HCT116 (cell line): ENCODE measurements at regions not wholly inside any gene's neighbourhood (a gene's known extent, or its start where the extent isn't known, plus 50 kb on each side); places are given as distances from the start of the nearest gene placed in this dataset.

Experiments used
- ATAC-seq: fragments of 200-7000 bp; cut with Tn5 transposase; 2 replicates; pipeline ENCODE4 v1.9.1; 2020; ENCODE audit warnings: mild to moderate bottlenecking, moderate library complexity
- BruUV-seq: library from RNA; stranded (reverse); fragments of 400-500 nt; replicated peaks from 2 replicates; lab custom pipeline; 2021; lab: Mats Ljungman, UMichigan
- CTCF ChIA-PET: fragments of 300-600 bp; sonication (Branson Sonifier 250); formaldehyde crosslinking; loops from one replicate; lab custom pipeline; 2021; ENCODE audit warnings: antibody characterized with exemption; lab: Charles Lee
- POLR2A ChIA-PET: fragments of 300-600, 350-600 bp; sonication (Branson Sonifier 250); formaldehyde crosslinking; loops from one replicate; lab custom pipeline; 2021; ENCODE audit warnings: antibody characterized with exemption; lab: Charles Lee
- RAD21 ChIA-PET, 2 experiments: fragments of 300-600 bp; sonication (Branson Sonifier 250); formaldehyde crosslinking; loops; one replicate each; lab custom pipeline; 2023; ENCODE audit warnings: low total read pairs in 2 of 2; ENCODE audit not compliant: uncharacterized antibody in 2 of 2, unreplicated experiment in 2 of 2, low non-redundant PET in 1 of 2; lab: Charles Lee
- DNase-seq: peaks from one replicate; pipeline ENCODE4 v3.0.0-alpha.2; 2010; ENCODE audit warnings: low read depth, low spot score
- H2AFZ ChIP-seq: fragments of 200-600 bp; shearing (Covaris generic), sonication (generic); 2 replicates; pipeline ENCODE4 v1.6.1; 2017; ENCODE audit warnings: low read depth, mixed run types, mixed read lengths, antibody characterized with exemption, low read length; ENCODE audit not compliant: poor library complexity, severe bottlenecking
- H3K27ac ChIP-seq: 2 replicates; pipeline ENCODE4 v1.5.1; 2012; ENCODE audit warnings: low read depth, low read length
- H3K27me3 ChIP-seq: fragments of 200-600 bp; sonication (generic); 2 replicates; pipeline ENCODE4 v1.6.1; 2016; ENCODE audit warnings: mixed run types, low read length, mixed read lengths; ENCODE audit not compliant: insufficient read depth
- H3K36me3 ChIP-seq, 2 experiments: fragments of 200-500 bp in 1 of 2; fragments of 200-600 bp in 1 of 2; sonication (Bioruptor generic) in 1 of 2; sonication (generic) in 1 of 2; 2 replicates each; pipeline versions ENCODE4 v1.5.1 to v1.6.1; 2014 to 2016; ENCODE audit warnings: low read length in 2 of 2, inconsistent platforms in 1 of 2, mixed read lengths in 1 of 2, mixed run types in 1 of 2; ENCODE audit not compliant: insufficient read depth in 2 of 2, control insufficient read depth in 1 of 2
- H3K4me1 ChIP-seq, 2 experiments: fragments of 200-600 bp in 1 of 2; sonication (generic) in 1 of 2; 2 replicates each; pipeline versions ENCODE4 v1.5.1 to v1.6.1; 2012 to 2017; ENCODE audit warnings: low read length in 2 of 2, inconsistent platforms in 1 of 2, mild to moderate bottlenecking in 1 of 2, mixed read lengths in 1 of 2, mixed run types in 1 of 2, moderate library complexity in 1 of 2; ENCODE audit not compliant: insufficient read depth in 2 of 2, control insufficient read depth in 1 of 2
- H3K4me2 ChIP-seq: fragments of 200-600 bp; sonication (generic); 2 replicates; pipeline ENCODE4 v1.6.1; 2017; ENCODE audit warnings: mixed run types, low read length, mixed read lengths
- H3K4me3 ChIP-seq, 2 experiments: fragments of 200-600 bp in 1 of 2; sonication (generic) in 1 of 2; replicated peaks in 1 of 2; 2 replicates each; pipeline ENCODE4 v1.5.1; 2011 to 2016; ENCODE audit warnings: low read length in 2 of 2, control low read depth in 1 of 2, low read depth in 1 of 2, mild to moderate bottlenecking in 1 of 2, mixed read lengths in 1 of 2, mixed run types in 1 of 2
- H3K79me2 ChIP-seq: fragments of 200-600 bp; sonication (generic); 2 replicates; pipeline ENCODE4 v1.6.1; 2017; ENCODE audit warnings: mild to moderate bottlenecking, mixed run types, low read length, moderate library complexity, mixed read lengths; ENCODE audit not compliant: insufficient read depth
- H3K9ac ChIP-seq: fragments of 200-600 bp; sonication (generic); 2 replicates; pipeline ENCODE4 v1.6.1; 2016; ENCODE audit warnings: low read length, mixed read lengths
- H3K9me2 ChIP-seq: fragments of 200-600 bp; sonication (generic), shearing (Covaris generic); 2 replicates; pipeline ENCODE4 v1.6.1; 2017; ENCODE audit warnings: mixed run types, mild to moderate bottlenecking, moderate library complexity; ENCODE audit not compliant: insufficient read depth
- H3K9me3 ChIP-seq, 2 experiments: fragments of 200-500 bp in 1 of 2; fragments of 200-600 bp in 1 of 2; sonication (Bioruptor generic) in 1 of 2; sonication (generic) in 1 of 2; 2 replicates each; pipeline ENCODE4 v1.6.1; 2014 to 2017; ENCODE audit warnings: low read length in 2 of 2, mixed read lengths in 2 of 2, inconsistent platforms in 1 of 2, low read depth in 1 of 2, mild to moderate bottlenecking in 1 of 2, mixed run types in 1 of 2, moderate library complexity in 1 of 2; ENCODE audit not compliant: control insufficient read depth in 1 of 2, insufficient read depth in 1 of 2
- H4K20me1 ChIP-seq: fragments of 200-600 bp; sonication (generic), shearing (Covaris generic); 2 replicates; pipeline ENCODE4 v1.6.1; 2017; ENCODE audit warnings: mixed run types, mild to moderate bottlenecking, moderate library complexity; ENCODE audit not compliant: insufficient read depth
- CBX3 ChIP-seq: IDR thresholded peaks from 2 replicates; pipeline ENCODE4 v1.6.1; 2012; ENCODE audit warnings: low read depth
- CEBPB ChIP-seq: IDR thresholded peaks from 2 replicates; pipeline ENCODE4 v1.6.1; 2012; ENCODE audit warnings: low read depth
- EGR1 ChIP-seq: IDR thresholded peaks from 2 replicates; pipeline ENCODE4 v1.6.1; 2012; ENCODE audit warnings: low read depth
- EZH2phosphoT487 ChIP-seq: fragments of 200-600 bp; IDR thresholded peaks from 2 replicates; pipeline ENCODE4 v1.6.1; 2018; ENCODE audit warnings: antibody characterized with exemption, borderline replicate concordance
- FOSL1 ChIP-seq: IDR thresholded peaks from 2 replicates; pipeline ENCODE4 v1.6.1; 2012; ENCODE audit warnings: low read depth
- JUND ChIP-seq: IDR thresholded peaks from 2 replicates; pipeline ENCODE4 v1.6.1; 2012
- POLR2AphosphoS5 ChIP-seq: IDR thresholded peaks from 2 replicates; pipeline ENCODE4 v1.6.1; 2011; ENCODE audit warnings: mild to moderate bottlenecking, low read depth, low read length, moderate library complexity
- SIN3A ChIP-seq: IDR thresholded peaks from 2 replicates; pipeline ENCODE4 v1.6.1; 2012; ENCODE audit warnings: low read depth
- SRF ChIP-seq: IDR thresholded peaks from 2 replicates; pipeline ENCODE4 v1.6.1; 2012; ENCODE audit warnings: low read depth
- YY1 ChIP-seq: IDR thresholded peaks from 2 replicates; pipeline ENCODE4 v1.6.1; 2011; ENCODE audit warnings: low read length, low read depth, moderate library complexity, mild to moderate bottlenecking; ENCODE audit not compliant: insufficient replicate concordance; ENCODE audit errors: extremely low read depth
- ZFX ChIP-seq: fragments of 450-650 bp; IDR thresholded peaks from 2 replicates; pipeline ENCODE4 v1.6.1; 2017
- ZNF274 ChIP-seq: fragments of 200-500 bp; sonication (Bioruptor generic); IDR thresholded peaks from 2 replicates; pipeline ENCODE4 v1.6.1; 2014; ENCODE audit warnings: mild to moderate bottlenecking, low read depth, low read length, inconsistent platforms
- intact Hi-C: fragments of 100-400 bp; cut with micrococcal nuclease; formaldehyde crosslinking; loops from 2 replicates; pipeline ENCODE4 v1.10.0; 2022
- TF ChIP-seq, protein P1 (sequence below): IDR thresholded peaks from 2 replicates; pipeline ENCODE4 v1.6.1; 2012; ENCODE audit warnings: low read depth
- TF ChIP-seq, protein P2 (sequence below), 3 experiments: fragments of 200-600 bp in 1 of 3; sonication (generic) in 1 of 3; IDR thresholded peaks in 2 of 3; conservative IDR thresholded peaks in 1 of 3; 2 replicates each; pipeline ENCODE4 v1.5.1; 2012 to 2017; ENCODE audit warnings: low read depth in 2 of 3, low read length in 2 of 3, antibody characterized with exemption in 1 of 3, borderline replicate concordance in 1 of 3, control low read depth in 1 of 3, mild to moderate bottlenecking in 1 of 3, mixed read lengths in 1 of 3, mixed run types in 1 of 3, moderate library complexity in 1 of 3; ENCODE audit not compliant: insufficient read depth in 1 of 3
- TF ChIP-seq, protein P3 (sequence below): IDR thresholded peaks from 2 replicates; pipeline ENCODE4 v1.6.1; 2012
- TF ChIP-seq, protein P4 (sequence below): IDR thresholded peaks from 2 replicates; pipeline ENCODE4 v1.6.1; 2012

DNA sequence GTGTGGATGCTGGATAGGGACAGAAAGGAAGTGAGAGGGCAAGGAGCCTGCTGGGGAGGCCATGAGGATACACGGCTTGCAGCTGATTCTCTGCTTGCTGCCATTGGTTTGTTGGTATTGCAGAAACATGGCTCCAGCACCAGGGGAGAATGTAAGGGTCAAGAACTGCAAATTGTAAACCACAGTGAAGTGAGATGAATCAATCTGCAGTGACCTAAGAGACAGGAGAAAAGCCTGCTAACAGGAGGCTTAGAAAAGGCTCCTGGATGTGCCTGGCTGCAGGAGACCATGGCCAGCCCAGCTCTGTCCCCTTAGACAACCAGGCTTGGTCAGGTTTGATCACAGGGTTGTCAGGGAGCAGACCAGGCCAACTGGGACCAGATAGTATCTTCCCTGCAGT lies 233.7 kb upstream of the CADM1 start:
- POLR2A ChIA-PET, result no interaction called here
- Histone ChIP-seq H3K9me3 (peaks cover 0 to 7% of the 10 kb centered on the region in 2 experiments; a peak in 2 of 4 replicates), H3K27me3 (no peaks in the 10 kb centered on the region), H3K4me1 (no peaks in the 10 kb centered on the region), H3K36me3 (no peaks in the 10 kb centered on the region), H2AFZ (no peak overlapping the region), H3K4me2 (no peak overlapping the region), H4K20me1 (no peaks in the 10 kb centered on the region), H3K9me2 (no peaks in the 10 kb centered on the region), H3K27ac (no peak overlapping the region), H3K4me3 (no peak overlapping the region), H3K9ac (no peak overlapping the region), H3K79me2 (no peaks in the 10 kb centered on the region)
- RAD21 ChIA-PET, result no interaction called here
- no peak for DNase-seq
- TF ChIP-seq ZFX (no peak), ZNF274 (no peak), FOSL1 (no peak), CBX3 (no peak), CEBPB (no peak), EZH2phosphoT487 (no peak), YY1 (no peak), SRF (no peak), EGR1 (no peak), SIN3A (no peak), JUND (no peak), POLR2AphosphoS5 (no peak)
- TF ChIP-seq, protein P1, sequence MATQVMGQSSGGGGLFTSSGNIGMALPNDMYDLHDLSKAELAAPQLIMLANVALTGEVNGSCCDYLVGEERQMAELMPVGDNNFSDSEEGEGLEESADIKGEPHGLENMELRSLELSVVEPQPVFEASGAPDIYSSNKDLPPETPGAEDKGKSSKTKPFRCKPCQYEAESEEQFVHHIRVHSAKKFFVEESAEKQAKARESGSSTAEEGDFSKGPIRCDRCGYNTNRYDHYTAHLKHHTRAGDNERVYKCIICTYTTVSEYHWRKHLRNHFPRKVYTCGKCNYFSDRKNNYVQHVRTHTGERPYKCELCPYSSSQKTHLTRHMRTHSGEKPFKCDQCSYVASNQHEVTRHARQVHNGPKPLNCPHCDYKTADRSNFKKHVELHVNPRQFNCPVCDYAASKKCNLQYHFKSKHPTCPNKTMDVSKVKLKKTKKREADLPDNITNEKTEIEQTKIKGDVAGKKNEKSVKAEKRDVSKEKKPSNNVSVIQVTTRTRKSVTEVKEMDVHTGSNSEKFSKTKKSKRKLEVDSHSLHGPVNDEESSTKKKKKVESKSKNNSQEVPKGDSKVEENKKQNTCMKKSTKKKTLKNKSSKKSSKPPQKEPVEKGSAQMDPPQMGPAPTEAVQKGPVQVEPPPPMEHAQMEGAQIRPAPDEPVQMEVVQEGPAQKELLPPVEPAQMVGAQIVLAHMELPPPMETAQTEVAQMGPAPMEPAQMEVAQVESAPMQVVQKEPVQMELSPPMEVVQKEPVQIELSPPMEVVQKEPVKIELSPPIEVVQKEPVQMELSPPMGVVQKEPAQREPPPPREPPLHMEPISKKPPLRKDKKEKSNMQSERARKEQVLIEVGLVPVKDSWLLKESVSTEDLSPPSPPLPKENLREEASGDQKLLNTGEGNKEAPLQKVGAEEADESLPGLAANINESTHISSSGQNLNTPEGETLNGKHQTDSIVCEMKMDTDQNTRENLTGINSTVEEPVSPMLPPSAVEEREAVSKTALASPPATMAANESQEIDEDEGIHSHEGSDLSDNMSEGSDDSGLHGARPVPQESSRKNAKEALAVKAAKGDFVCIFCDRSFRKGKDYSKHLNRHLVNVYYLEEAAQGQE, result no peak
- TF ChIP-seq, protein P2, sequence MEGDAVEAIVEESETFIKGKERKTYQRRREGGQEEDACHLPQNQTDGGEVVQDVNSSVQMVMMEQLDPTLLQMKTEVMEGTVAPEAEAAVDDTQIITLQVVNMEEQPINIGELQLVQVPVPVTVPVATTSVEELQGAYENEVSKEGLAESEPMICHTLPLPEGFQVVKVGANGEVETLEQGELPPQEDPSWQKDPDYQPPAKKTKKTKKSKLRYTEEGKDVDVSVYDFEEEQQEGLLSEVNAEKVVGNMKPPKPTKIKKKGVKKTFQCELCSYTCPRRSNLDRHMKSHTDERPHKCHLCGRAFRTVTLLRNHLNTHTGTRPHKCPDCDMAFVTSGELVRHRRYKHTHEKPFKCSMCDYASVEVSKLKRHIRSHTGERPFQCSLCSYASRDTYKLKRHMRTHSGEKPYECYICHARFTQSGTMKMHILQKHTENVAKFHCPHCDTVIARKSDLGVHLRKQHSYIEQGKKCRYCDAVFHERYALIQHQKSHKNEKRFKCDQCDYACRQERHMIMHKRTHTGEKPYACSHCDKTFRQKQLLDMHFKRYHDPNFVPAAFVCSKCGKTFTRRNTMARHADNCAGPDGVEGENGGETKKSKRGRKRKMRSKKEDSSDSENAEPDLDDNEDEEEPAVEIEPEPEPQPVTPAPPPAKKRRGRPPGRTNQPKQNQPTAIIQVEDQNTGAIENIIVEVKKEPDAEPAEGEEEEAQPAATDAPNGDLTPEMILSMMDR (IDR thresholded peaks at IDR 0.05 in 2 of 3, conservative IDR thresholded peaks at IDR 0.05 in 1 of 3; ENCODE audit: borderline replicate concordance in 1 of 3, insufficient read depth in 1 of 3, low read depth in 2 of 3, low read length in 2 of 3), result no peak
- TF ChIP-seq, protein P3, sequence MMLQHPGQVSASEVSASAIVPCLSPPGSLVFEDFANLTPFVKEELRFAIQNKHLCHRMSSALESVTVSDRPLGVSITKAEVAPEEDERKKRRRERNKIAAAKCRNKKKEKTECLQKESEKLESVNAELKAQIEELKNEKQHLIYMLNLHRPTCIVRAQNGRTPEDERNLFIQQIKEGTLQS, result no peak
- TF ChIP-seq, protein P4, sequence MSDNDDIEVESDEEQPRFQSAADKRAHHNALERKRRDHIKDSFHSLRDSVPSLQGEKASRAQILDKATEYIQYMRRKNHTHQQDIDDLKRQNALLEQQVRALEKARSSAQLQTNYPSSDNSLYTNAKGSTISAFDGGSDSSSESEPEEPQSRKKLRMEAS, result no peak
- no TSS peak for BruUV-seq
- CTCF ChIA-PET, result no interaction called here
- intact Hi-C loops, result no loop called here
- no peak for ATAC-seq
